ENCODE measurements at regions not wholly inside any gene's neighbourhood (a gene's known extent, or its start where the extent isn't known, plus 50 kb on each side); places are given as distances from the start of the nearest gene placed in this dataset.

DNA sequence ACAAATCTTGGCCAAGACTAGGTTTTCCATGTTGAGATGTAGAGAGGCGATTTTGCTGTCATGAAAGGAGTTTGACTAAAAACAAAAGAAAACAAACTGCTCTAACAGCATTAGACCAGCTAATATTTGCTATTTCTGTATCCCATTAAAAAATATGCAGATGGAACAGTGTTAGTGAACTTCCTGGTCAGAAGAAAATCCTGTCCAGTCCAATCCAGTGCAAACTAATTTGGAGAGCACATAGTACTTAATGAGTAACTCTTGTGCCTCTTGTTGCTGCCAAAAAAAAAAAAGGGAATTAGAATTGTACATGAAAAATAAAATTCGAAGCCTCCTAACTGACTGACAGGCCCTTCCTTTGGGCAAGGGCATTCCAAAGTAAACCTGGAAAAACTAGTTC is 298.8 kb downstream of the ETNK1 start:
- Mint-ChIP-seq H3K36me3 (ENCODE audit: low read depth) (no peaks in the 10 kb centered on the region), H3K27me3 (no peaks in the 10 kb centered on the region), H3K4me1 (no peaks in the 10 kb centered on the region), H3K9me3 (no peaks in the 10 kb centered on the region), H3K4me3 (no peak overlapping the region), H3K27ac (no peak overlapping the region)
- POLR2A ChIA-PET: no interaction called here
- DNase-seq (no peak), ATAC-seq (ENCODE audit: low read depth) (no peak)
- intact Hi-C loops (cut with micrococcal nuclease): no loop called here
- TF ChIP-seq, protein P1, sequence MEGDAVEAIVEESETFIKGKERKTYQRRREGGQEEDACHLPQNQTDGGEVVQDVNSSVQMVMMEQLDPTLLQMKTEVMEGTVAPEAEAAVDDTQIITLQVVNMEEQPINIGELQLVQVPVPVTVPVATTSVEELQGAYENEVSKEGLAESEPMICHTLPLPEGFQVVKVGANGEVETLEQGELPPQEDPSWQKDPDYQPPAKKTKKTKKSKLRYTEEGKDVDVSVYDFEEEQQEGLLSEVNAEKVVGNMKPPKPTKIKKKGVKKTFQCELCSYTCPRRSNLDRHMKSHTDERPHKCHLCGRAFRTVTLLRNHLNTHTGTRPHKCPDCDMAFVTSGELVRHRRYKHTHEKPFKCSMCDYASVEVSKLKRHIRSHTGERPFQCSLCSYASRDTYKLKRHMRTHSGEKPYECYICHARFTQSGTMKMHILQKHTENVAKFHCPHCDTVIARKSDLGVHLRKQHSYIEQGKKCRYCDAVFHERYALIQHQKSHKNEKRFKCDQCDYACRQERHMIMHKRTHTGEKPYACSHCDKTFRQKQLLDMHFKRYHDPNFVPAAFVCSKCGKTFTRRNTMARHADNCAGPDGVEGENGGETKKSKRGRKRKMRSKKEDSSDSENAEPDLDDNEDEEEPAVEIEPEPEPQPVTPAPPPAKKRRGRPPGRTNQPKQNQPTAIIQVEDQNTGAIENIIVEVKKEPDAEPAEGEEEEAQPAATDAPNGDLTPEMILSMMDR (IDR thresholded peaks at IDR 0.05): no peak
- CTCF ChIA-PET: no interaction called here

DNA sequence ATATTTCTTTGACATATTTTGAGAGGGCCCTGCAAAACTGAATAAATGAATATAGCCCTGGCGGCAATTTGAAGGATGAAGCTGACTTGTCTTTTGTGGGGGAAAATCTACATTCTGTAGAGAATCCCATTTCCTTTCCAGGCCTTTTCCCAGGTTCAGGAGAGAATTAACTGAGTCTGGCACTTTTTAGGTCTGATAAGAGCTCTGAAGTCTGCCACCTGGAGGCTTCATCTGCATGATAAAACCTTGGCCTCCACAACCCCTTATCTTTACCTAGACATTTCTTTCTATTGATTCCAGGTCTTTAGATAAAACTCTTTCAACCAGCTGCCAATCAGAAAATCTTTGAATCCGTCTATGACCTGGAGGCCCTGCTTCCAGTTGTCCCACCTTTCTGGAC is 299.4 kb downstream of the ETNK1 start:
- H3K36me3 Mint-ChIP-seq (ENCODE audit: low read depth): no peaks in the 10 kb centered on the region
- H3K4me3 Mint-ChIP-seq: no peak overlapping the region
- TF ChIP-seq, protein P1 (IDR thresholded peaks at IDR 0.05): no peak
- POLR2A ChIA-PET: no interaction called here
- no peaks in the 10 kb centered on the region for H3K4me1 Mint-ChIP-seq
- H3K27me3 Mint-ChIP-seq: no peaks in the 10 kb centered on the region
- H3K9me3 Mint-ChIP-seq: no peaks in the 10 kb centered on the region
- CTCF ChIA-PET: no interaction called here
- DNase-seq (no peak), ATAC-seq (ENCODE audit: low read depth) (no peak)
- intact Hi-C loops (cut with micrococcal nuclease): no loop called here
- H3K27ac Mint-ChIP-seq: no peak overlapping the region

DNA sequence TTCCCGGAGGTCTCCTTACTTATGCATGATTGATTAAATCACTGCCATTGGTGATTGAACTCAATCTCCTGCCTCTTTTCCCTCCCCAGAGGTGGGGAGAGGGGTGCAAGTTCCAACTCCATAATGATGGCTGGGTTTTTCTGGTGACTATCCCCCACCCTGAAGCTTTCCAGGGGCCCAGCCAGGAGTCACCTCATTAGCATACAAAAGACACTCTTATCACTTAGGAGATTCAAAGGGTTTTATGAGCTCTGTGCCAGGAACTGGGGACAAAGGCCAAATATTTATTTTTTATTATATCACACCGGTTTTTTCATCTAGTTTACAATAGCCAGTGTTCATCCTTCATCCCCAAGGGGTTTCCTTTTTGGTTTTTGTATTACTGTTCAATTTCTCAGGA is 300.7 kb downstream of the ETNK1 start:
- Mint-ChIP-seq H3K9me3 (no peaks in the 10 kb centered on the region), H3K27me3 (no peaks in the 10 kb centered on the region)

DNA sequence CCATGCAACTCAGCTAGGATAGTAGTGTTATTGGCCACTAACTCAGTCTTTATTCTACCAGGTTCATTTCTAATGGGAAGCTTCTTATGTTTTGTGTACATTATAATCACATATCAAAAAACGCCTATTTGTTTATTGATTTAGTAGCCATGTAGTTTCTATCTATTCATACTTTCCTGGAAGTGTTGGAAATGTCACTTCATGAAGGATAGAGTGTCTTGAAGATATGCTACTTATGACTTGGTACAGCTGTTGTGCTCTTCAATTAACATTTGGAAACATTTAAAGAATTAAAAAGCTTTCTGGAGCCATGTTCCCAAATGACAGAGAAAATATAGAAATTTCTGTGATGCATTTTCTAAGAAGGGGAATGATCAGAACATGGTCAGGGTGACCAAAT is 307.5 kb downstream of the ETNK1 start:
- Mint-ChIP-seq H3K9me3 (no peaks in the 10 kb centered on the region), H3K4me3 (no peak overlapping the region), H3K36me3 (ENCODE audit: low read depth) (no peaks in the 10 kb centered on the region), H3K27me3 (peaks cover 4% of the 10 kb centered on the region), H3K4me1 (no peaks in the 10 kb centered on the region), H3K27ac (no peak overlapping the region)
- CTCF ChIA-PET: no interaction called here
- TF ChIP-seq, protein P1 (IDR thresholded peaks at IDR 0.05): no peak
- intact Hi-C loops (cut with micrococcal nuclease): no loop called here
- POLR2A ChIA-PET: no interaction called here
- DNase-seq (no peak), ATAC-seq (ENCODE audit: low read depth) (no peak)

More for the DNA sequence above, 300.7 kb downstream of the ETNK1 start:
- no peak for DNase-seq
- H3K36me3 Mint-ChIP-seq (ENCODE audit: low read depth): no peaks in the 10 kb centered on the region
- H3K4me3 Mint-ChIP-seq: no peak overlapping the region
- H3K4me1 Mint-ChIP-seq: no peaks in the 10 kb centered on the region
- intact Hi-C loops (cut with micrococcal nuclease): no loop called here
- TF ChIP-seq, protein P1 (IDR thresholded peaks at IDR 0.05): no peak
- CTCF ChIA-PET: no interaction called here
- ATAC-seq (ENCODE audit: low read depth): no peak
- POLR2A ChIA-PET: no interaction called here
- no peak overlapping the region for H3K27ac Mint-ChIP-seq

DNA sequence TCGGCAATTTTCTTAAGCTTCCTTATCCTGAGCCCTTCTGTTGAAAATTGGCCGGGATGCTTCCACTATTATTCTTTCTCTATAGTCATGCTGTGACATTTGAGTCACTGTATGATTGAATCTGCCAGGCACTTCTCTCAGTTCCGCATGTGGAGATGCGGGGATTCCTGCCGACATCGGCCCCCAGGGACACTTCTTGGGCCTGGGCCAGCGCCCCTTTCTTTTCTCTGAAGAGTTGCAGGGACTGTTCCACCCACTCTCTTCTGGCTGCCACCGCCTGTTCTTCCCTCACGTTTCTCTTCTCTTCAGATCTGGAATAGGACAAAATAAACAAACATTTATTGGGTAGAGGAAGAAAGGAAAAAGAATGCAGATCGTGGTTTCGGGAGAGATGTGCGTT is 310.1 kb downstream of the ETNK1 start:
- ATAC-seq (ENCODE audit: low read depth) (no peak), DNase-seq (no peak)
- Mint-ChIP-seq H3K36me3 (ENCODE audit: low read depth) (no peaks in the 10 kb centered on the region), H3K4me1 (no peaks in the 10 kb centered on the region), H3K27me3 (peaks cover 4% of the 10 kb centered on the region), H3K9me3 (peaks cover 2% of the 10 kb centered on the region), H3K4me3 (no peak overlapping the region), H3K27ac (no peak overlapping the region)
- POLR2A ChIA-PET: no interaction called here
- intact Hi-C loops (cut with micrococcal nuclease): no loop called here
- TF ChIP-seq, protein P1 (IDR thresholded peaks at IDR 0.05): no peak
- CTCF ChIA-PET: no interaction called here
